GM13977 (cell line): ENCODE measurements at regions not wholly inside any gene's neighbourhood (a gene's known extent, or its start where the extent isn't known, plus 50 kb on each side); places are given as distances from the start of the nearest gene placed in this dataset.

Experiments used
- DNase-seq: peaks from one replicate; pipeline ENCODE4 v3.0.0; 2012; ENCODE audit warnings: low spot score
- CTCF ChIP-seq: IDR thresholded peaks from 2 replicates; pipeline ENCODE4 v1.5.1; 2012; ENCODE audit warnings: mild to moderate bottlenecking, control low read depth; ENCODE audit not compliant: insufficient read depth; ENCODE audit errors: extremely low read depth, missing control alignments
- in situ Hi-C: fragments of 300-500 bp; cut with MboI; formaldehyde crosslinking; loops from one replicate; pipeline ENCODE4 v1.12.0; 2022; ENCODE audit warnings: low sequenced_read_pairs, low pct_unique_long_range_greater_than_20kb, mixed read lengths, inconsistent platforms; ENCODE audit not compliant: unreplicated experiment

- no peak for DNase-seq
- TF ChIP-seq CTCF: no peak
- in situ Hi-C loops: no loop called here
Observed at GRCh38 chr4:30833206-30833605, 113.0 kb downstream of the PCDH7 start.

- TF ChIP-seq CTCF: no peak
- DNase-seq: no peak
- in situ Hi-C loops: no loop called here
Observed at GRCh38 chr4:30835044-30835443, 114.9 kb downstream of the PCDH7 start.

GRCh38 chr4:30836231-30836630, 116.1 kb downstream of the PCDH7 start:
- in situ Hi-C loops: no loop called here
- no peak for DNase-seq
- TF ChIP-seq CTCF: no peak

- TF ChIP-seq CTCF: no peak
- DNase-seq: no peak
- in situ Hi-C loops: no loop called here
Observed at GRCh38 chr4:30837131-30837539, 117.0 kb downstream of the PCDH7 start.

- no peak for DNase-seq
- in situ Hi-C loops: no loop called here
- no peak for TF ChIP-seq CTCF
Observed at GRCh38 chr4:30837861-30838260, 117.7 kb downstream of the PCDH7 start.

GRCh38 chr4:30838331-30838730, 118.2 kb downstream of the PCDH7 start:
- in situ Hi-C loops: no loop called here
- no peak for TF ChIP-seq CTCF
- DNase-seq: no peak
